ENCODE measurements at regions not wholly inside any gene's neighbourhood (a gene's known extent, or its start where the extent isn't known, plus 50 kb on each side); places are given as distances from the start of the nearest gene placed in this dataset.

- TF ChIP-seq EZH2 (IDR thresholded peaks at IDR 0.05; ENCODE audit: insufficient read depth, poor library complexity, severe bottlenecking) (no peak), EZH2phosphoT487 (IDR thresholded peaks at IDR 0.05; ENCODE audit: insufficient read depth, low read depth) (no peak)
Observed at GRCh38 chr2:14355102-14355501, 277.4 kb upstream of the LRATD1 start.

Measured in GM23248 (cell line).